ENCODE measurements at regions not wholly inside any gene's neighbourhood (a gene's known extent, or its start where the extent isn't known, plus 50 kb on each side); places are given as distances from the start of the nearest gene placed in this dataset.

- TF ChIP-seq POLR2A (IDR thresholded peaks at IDR 0.05; ENCODE audit: low read length) (no peak), GATA1 (IDR thresholded peaks at IDR 0.05; ENCODE audit: low read depth, low read length) (no peak)
Observed at GRCh38 chr4:123667991-123668390, 271.4 kb downstream of the SPRY1 start.

Measured in erythroblast (primary cell).